Non-pigmented ciliary epithelial cell (primary cell): ENCODE measurements at regions not wholly inside any gene's neighbourhood (a gene's known extent, or its start where the extent isn't known, plus 50 kb on each side); places are given as distances from the start of the nearest gene placed in this dataset.
A peak's percentile ranks its signal among the peaks of the same experiment; 100 is the strongest.
"Not testable (repeated sequence)": the region's sequence is repeated elsewhere in the genome, so short reads cannot be mapped to it uniquely, and the experiment has no call there.

ENCODE experiments used
- DNase-seq: peaks from one replicate; pipeline ENCODE4 v3.0.0-alpha.2; 2010; ENCODE audit warnings: low read depth

DNA sequence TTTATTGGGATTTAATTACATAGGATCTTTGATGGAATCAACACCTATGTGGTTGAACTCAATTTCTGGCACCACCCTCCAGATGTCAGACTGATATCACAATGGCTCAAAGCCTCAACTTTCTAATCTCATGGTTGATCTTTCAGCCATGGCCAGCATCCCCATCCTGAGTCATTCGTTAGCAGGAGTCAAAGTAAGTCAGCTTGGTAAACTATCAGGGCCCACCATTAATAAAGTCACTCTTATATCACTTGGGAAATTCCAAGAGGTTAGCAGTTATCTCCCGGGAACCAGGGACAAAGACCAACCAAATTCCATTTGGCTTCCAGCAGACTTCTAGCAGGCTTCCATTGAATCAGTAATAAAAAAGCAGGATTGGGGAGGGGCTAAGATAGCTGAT lies 50.7 kb upstream of the TNFSF4 start:
- DNase-seq, result no peak

DNA sequence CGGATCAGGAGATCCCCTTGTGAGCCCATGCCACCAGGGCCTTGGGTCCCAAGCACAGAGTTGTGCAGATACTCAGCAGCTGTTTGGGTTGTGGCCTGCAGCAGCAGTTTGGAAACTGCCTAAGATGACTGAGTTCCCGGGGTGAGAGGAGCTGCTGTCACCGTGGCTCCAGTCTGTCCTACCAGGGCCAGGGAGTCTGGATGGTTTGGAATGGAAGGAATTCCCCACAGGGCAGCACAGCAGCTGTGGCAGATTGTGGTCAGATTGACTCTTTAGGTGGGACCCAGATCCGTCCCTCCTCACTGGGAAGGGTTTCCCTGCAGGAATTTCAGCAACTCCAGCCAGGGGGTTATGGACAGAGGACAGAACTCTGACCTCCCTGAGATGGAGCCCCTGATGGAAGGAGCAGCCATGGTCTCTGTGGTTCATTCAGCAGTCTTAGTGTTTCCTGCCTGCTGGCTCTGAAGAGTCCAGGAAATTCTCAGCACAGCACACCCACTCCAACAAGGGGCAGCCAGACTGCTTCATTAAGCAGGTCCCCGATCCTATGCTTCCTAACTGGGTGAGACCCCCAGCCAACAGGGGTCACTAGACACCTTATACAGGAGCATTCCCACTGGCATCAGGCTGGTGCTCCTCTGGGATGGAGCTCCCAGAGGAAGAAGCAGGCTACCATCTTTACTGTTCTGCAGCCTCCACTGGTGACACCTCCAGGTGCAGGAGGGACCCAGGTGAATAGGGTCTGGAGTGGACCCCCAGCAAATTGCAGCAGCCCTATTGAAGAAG lies 51.5 kb upstream of the TNFSF4 start:
- no peak for DNase-seq

DNA sequence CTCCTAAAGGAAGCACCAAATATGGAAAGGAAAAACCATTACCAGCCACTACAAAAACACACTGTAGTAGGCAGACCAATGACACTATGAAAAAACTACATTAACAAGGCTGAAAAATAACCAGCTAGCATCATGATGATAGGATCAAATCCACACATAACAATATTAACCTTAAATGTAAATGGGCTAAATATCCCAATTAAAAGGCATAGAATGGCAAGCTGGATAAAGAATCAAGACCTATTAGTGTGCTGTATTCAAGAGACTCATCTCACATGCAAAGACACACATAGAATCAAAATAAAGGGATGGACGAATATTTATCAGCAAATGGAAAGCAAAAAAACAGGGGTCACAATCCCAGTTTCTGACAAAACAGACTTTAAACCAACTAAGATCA lies 53.2 kb upstream of the TNFSF4 start:
- not testable (repeated sequence) for DNase-seq

DNA sequence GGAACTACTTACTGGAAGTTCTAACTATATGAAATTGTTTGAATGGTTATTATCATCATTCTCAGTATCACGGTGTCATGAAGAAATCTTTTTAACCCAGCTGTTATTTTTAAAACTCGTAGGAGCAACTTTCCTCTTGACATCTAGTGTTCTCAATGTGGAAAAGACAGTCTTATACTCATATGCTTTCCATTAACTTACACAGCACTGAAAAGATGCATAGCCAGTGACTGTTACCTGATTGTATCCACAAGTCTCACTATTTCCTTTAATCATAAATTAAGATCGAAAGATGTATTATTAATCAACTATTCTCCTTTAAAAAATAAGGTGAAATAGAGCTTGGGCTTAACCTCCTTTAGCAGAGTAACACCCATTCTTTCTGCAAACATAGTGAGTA lies 59.7 kb upstream of the TNFSF4 start:
- DNase-seq, result no peak

DNA sequence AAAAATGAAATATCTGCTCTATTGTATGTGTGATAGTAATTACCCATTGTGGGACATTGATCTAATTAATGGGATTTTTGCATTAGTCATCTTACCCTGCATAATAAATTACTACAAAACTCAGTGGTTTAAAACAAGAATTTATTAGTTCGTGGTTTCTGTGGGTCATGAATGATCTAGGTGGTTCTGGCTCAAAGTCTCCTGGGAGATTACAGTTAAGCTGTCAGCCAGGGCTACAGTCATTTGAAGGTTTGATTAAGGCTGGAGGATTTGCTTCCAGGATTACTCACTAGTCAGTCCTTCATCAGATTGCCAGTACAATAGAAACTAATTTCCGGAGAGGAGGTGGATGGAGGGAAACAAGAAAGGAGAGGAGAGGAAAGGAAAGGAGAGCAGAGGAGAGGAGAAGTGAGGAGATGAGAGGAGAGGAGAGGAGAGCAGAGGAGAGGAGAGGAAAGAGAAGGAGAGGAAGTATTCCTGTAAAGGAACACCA lies 60.4 kb upstream of the TNFSF4 start:
- peak; percentile 47 for DNase-seq

DNA sequence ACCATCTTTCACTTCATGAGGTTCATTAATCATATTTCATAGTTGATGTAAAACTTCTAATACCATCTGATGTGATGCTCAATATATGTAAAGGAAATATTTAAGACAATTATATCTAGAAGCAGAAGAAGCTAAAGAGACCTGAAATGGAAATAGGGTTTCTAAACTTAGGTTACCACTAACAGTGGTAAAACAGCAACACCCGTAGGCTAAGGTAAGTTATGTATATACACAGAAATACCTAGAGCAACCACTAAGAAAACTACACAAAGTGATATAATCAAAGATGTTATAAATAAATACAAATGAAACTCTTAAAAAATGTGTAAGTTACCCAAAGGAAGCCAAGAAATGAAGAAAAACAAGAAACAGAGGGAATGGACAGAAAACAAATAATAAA lies 61.1 kb upstream of the TNFSF4 start:
- DNase-seq, result no peak

DNA sequence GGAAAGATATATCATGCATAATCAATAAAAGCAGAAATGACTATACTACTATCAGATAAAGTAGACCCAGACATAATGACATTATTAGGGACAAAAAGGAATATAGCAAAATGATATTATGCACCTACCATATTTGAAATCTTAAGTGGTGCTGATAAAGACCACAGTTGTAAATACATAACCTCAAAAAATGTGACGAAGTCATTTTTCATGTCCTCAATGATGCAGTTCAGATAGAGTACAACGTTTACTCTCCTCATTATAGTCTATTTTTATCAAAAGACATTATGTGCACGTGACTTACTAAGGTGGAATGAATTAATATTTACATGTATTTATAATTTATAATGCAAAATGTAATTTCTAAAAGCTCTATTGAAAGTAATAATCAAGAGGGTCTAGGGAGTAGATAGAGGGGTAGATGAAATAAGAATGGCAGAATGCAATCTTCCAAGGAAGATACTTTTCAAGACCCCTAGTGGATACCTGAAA lies 61.7 kb upstream of the TNFSF4 start:
- no peak for DNase-seq

DNA sequence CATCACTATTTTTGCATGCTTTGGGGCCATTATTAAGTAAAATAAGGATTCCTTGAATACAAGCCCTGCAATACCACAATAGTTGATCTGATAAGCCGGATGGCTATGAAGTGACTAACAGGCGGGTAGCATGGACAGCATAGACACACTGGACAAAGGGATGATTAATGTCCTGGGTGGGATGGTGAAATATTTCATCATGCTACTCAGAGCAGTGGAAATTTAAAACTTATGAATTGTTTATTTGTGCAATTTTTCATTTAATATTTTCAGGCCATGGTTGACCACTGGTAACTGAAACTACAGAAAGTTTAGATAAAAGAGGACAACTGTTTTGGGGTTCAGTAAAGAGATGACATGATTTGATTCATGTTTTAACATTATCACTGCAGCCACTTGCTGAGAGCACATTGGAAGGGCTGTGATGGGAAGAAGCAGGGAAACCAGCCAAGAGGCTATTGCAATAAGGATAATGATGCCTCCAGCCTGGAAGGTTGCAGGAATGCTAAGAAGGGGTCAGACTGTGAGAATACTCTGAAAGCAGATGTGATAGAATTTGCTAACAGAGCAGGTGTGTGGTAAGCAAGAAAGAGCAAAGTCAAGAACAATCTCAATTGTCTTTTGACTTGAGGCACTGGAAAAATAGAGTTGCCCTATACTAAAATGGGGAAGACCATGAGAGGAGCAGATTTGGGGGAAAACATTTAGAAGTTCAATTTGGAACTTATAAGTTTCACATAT lies 62.5 kb upstream of the TNFSF4 start:
- DNase-seq, result peak; percentile 93

DNA sequence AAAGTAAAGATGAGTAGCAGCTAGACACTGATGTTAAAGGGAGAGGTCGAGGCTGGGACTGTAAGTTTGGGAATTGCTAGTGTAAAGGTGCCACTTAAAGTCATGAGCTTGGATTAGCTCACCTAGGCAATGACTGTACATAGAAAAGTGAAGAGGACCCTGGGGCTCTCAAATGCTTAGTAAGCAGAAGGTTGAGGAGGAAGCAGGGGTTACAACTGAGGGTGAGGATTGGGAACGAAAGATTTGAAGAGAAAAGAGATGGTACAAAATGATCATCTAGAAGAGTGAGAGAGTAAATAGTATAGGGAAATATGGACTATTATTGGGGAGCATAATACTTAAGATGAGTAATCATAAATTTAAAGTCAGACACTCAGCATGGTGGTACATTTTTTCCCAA lies 63.1 kb upstream of the TNFSF4 start:
- no peak for DNase-seq

DNA sequence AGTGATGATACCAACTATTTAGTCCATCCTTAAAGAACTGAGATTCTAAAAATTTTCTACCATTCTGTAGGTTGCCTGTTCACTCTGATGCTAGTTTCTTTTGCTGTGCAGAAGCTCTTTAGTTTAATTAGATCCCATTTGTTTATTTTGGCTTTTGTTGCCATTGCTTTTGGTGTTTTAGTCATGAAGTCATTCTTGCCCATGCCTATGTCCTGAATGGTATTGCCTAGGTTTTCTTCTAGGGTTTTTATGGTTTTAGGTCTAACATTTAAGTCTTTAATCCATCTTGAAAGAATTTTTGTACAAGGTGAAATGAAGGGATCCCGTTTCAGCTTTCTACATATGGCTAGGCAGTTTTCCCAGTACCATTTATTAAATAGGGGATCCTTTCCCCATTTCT lies 63.9 kb upstream of the TNFSF4 start:
- not testable (repeated sequence) for DNase-seq

DNA sequence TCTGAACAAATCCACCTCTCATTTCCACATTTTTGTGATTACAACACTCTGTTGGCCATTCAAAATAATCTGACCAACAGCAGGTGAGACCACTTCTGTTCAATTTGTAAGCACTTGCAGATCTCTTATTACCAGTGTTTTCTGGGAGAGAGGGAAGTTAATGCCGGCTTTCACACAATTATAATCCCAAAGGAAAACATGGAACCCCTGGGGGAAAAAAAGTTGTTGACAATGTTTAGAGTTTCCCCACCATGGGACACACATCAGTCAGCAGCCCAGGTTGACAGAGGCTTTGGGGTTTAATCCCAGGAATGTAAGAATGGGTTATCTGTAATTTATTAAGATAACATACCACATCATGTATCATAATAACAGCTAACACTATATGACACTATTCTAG lies 68.4 kb upstream of the TNFSF4 start:
- no peak for DNase-seq

DNA sequence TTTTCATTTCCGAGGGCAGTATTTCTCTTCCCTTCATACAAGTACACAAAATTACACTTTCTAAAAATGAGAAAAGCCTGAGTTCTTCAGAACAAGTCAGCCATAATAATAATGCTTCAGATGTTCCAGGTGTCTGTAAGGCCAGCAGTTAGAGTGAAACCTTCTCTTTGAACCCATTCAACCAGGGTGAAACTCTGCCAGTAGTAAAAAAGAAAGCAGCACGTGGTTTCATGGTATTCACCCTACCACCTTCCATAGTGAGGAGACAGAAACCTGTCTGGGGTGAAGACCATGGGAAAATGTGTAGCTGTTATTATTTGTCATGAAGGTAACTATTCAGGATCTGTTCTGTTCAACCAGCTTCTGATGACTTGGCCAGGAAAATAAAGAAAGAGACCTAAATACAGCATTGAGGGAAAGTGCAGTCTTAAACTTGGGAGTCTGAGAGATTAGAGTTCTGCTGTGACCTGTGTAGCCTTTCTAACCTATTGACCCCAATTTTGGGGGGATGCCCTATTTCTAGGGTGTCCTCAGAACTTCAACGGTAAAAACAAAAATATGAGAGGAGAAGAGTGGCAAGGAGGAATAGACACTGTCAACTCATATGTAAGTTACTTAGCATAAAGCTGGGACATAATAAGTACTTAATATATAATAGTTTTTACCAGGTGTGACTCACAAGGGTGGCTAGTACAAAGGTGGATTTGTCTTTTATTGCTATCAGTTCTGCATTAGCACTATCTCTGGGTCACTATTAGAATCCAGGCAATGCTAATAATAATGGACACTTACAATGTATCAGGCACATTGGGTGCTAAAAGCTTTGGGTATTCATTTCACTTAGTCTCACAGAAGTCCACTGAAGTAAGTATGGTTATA lies 70.0 kb upstream of the TNFSF4 start:
- no peak for DNase-seq

DNA sequence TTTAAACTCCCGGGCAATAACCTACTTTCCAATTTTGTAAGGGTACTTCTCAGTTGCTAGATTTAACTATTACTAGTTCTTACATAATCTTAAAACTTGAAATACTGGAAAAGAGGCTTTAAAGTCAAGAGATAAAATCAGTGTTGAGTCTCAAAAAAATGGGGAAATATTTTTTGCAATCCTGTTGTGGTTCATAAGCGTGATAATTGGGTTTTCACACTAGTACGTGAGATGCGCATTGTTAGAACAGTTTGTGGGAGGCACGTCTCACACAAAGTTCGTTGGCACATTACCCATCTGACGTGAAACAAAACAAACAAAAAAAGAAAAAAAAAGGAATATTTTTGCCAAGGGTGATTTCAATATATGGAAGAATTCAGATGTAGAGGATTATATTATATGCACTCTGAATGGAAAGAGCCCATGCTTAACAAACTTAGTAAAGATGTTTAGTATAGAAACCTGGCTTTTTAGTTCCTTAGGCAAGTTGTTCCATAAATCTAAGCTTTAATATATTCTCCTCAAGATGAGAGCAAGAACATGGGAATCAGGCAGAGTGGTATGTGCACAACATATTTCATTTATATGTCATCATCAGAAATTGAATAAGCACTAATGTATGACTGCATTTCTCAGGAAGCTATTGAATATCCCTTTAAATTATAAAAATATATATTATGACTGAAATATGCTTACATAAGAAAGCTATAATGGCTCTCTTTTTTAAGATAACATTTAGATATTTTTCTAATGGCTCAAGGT lies 73.9 kb upstream of the TNFSF4 start:
- DNase-seq, result no peak

DNA sequence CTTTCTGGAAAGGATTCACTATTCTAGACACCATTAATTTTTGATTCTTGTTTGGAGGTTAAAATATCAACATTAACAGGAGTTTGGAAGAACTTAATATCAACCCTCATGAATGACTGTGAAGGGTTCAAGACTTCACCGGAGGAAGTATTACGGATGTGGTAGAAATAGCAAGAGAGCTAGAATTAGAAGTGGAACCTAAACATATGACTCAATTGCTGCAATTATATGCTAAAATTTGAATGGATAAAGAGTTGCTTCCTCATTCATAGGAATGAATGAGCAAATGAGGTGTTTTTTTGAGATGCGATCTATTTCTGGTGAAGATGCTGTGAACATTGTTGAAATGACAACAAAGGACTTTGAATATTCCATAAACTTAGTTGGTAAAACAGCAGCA lies 77.9 kb upstream of the TNFSF4 start:
- DNase-seq, result no peak

DNA sequence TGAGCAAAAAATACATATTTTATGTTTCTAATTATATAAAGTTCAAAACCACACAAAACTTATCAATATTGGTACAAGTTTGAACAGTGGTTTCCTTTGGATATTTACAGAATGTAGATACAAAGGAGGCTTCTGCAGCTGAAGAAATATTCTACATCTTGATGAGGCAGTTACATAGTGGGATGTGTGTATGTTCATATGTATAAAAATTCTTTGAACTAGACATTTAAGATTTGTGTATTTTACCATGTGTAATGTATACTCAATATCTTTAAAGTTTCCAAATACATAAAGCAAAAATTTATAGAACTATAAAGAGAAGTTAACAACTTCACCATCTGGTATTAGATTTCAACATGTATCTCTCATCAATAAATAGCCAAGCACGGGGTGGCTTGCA lies 80.7 kb upstream of the TNFSF4 start:
- DNase-seq, result no peak

DNA sequence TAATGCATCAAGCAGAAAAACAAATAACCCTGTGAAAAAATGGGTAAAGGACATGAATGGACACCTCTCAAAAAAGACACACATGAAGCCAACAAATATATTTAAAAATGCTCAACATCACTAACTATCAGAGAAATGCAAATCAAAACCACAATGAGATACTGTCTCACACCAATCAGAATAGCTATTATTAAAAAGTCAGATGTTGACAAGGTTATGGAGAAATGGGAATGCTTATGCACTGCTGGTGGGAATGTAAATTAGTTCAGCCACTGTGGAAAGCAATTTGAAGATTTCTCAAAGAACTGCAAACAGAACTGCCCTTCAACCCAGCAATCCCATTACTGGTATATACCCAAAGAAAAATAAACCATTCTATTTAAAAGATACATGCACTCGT lies 86.6 kb upstream of the TNFSF4 start:
- no peak for DNase-seq

DNA sequence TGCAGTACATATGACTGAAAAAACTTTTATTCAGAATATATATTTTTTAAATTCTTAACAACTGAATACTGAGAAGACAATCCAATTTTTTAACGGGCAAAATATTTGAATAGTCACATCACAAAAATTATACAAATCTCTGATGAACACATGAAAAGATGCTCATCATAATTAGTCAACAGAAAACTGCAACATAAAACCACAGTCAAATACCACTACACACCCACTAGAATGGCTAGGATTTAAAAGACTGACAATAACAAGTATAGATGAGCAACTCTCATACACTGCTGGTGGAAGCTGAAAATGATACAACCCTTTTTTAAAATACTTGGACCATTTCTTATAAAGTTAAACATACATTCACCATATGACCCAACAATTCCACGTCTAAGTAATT lies 87.7 kb upstream of the TNFSF4 start:
- DNase-seq, result peak; percentile 40

DNA sequence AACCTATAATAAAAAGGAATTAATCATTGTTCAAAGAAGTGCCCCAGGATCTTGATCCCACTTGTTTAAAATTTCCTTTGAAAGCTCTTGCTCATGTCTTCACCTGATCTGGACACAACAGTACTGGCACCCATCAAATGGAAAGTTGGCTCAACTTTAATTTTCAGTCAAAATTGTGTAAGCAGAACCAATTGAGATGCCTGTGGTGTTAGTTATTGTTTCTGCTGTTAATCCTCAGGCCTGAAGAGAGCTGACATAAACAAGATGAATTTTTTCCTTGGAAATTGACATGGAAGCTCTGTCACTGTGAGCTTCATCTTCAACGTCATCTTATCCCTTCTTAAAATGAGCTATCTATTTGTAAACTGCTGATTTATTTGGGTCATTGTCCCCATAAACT lies 88.3 kb upstream of the TNFSF4 start:
- no peak for DNase-seq

DNA sequence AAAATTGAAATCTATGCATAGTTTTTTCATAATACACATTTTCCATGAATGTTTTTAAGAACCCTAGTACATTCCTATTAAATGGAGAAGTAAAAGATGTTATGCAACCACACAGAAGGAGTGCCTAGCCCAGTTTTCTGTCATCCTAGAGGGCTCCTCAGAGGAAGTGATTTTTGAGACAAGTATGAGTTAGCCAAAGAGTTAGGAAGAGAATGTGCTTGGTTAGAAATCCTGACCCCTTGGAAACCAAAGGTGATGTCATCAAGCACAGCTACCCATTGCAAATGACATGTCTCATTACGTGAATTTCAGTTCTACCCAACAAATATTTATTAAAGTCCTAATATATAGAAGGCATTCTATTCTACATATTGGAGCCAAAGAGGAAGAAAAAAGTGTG lies 88.9 kb upstream of the TNFSF4 start:
- peak; percentile 49 for DNase-seq

DNA sequence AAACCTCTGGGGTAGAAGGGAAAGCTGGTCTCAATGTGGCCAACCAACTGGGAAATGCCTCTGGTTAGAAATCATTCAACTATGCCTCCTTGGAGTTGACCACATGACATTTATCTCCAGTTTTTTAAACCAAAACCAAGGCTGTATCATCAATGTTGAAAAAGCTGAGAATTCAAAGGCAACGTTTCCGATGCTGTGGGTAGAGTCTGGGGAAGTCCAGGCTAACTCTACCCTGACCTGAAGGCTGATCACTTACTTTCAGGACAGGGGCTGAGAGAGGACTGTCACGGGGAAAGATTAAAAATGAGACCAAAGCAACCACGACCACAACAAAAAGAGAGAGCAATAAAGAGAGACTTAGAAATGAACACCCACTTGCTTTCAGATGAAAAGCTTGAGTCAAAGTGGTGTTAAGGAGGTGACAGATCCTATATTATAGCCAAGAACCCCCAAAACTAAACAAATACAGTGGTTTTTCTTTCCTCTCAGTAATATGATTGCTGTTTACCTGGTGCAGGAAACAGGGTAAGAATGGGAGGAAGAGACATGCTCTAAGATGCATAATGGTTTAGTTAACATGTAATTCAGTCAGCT lies 90.8 kb upstream of the TNFSF4 start:
- no peak for DNase-seq
